ENCODE measurements at regions not wholly inside any gene's neighbourhood (a gene's known extent, or its start where the extent isn't known, plus 50 kb on each side); places are given as distances from the start of the nearest gene placed in this dataset.

DNA sequence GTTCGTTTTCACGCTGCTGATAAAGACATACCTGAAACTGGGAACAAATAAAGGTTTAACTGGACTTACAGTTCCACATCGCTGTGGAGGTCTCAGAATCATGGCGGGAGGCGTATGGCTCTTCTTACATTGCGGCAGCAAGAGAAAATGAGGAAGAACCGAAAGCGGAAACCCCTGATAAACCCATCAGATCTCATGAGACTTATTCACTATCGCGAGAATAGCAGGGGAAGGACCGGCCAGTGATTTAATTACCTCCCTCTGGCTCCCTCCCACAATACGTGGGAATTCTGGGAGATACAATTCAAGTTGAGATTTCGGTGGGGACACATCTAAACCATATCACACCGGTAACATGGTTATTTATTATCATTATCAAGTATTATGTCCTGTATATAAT is 2204.5 kb downstream of the ARAP2 start:
- TF ChIP-seq EZH2phosphoT487 (IDR thresholded peaks at IDR 0.05) (no peak), EZH2 (IDR thresholded peaks at IDR 0.05) (no peak)
- TF ChIP-seq, protein P1, sequence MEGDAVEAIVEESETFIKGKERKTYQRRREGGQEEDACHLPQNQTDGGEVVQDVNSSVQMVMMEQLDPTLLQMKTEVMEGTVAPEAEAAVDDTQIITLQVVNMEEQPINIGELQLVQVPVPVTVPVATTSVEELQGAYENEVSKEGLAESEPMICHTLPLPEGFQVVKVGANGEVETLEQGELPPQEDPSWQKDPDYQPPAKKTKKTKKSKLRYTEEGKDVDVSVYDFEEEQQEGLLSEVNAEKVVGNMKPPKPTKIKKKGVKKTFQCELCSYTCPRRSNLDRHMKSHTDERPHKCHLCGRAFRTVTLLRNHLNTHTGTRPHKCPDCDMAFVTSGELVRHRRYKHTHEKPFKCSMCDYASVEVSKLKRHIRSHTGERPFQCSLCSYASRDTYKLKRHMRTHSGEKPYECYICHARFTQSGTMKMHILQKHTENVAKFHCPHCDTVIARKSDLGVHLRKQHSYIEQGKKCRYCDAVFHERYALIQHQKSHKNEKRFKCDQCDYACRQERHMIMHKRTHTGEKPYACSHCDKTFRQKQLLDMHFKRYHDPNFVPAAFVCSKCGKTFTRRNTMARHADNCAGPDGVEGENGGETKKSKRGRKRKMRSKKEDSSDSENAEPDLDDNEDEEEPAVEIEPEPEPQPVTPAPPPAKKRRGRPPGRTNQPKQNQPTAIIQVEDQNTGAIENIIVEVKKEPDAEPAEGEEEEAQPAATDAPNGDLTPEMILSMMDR (IDR thresholded peaks at IDR 0.05): no peak

Data from neural progenitor cell (in vitro differentiated cells).